GM10266 (cell line): ENCODE measurements at regions not wholly inside any gene's neighbourhood (a gene's known extent, or its start where the extent isn't known, plus 50 kb on each side); places are given as distances from the start of the nearest gene placed in this dataset.

Experiments
- DNase-seq: peaks from one replicate; pipeline ENCODE4 v3.0.0; 2012; ENCODE audit errors: extremely low spot score
- CTCF ChIP-seq: IDR thresholded peaks from 2 replicates; pipeline ENCODE4 v1.5.1; 2012; ENCODE audit warnings: mild to moderate bottlenecking, low read depth; ENCODE audit not compliant: control insufficient read depth, insufficient read depth; ENCODE audit errors: missing control alignments

GRCh38 chr7:126302639-126303038 is 950.1 kb downstream of the GRM8 start:
- no peak for TF ChIP-seq CTCF
- no peak for DNase-seq

GRCh38 chr7:126286317-126286716 is 966.4 kb downstream of the GRM8 start:
- DNase-seq: no peak
- no peak for TF ChIP-seq CTCF

- no peak for DNase-seq
- no peak for TF ChIP-seq CTCF
Measured at GRCh38 chr7:126236261-126236660, 1016.5 kb downstream of the GRM8 start.

GRCh38 chr7:126228356-126229061 is 1024.2 kb downstream of the GRM8 start:
- DNase-seq: no peak
- TF ChIP-seq CTCF: no peak

GRCh38 chr7:126227643-126228042 is 1025.1 kb downstream of the GRM8 start:
- DNase-seq: no peak
- no peak for TF ChIP-seq CTCF

GRCh38 chr7:126227055-126227454 is 1025.7 kb downstream of the GRM8 start:
- no peak for TF ChIP-seq CTCF
- DNase-seq: no peak

- no peak for DNase-seq
- no peak for TF ChIP-seq CTCF
Measured at GRCh38 chr7:126223729-126224128, 1029.0 kb downstream of the GRM8 start.
